PC-9 (cell line): ENCODE measurements at regions not wholly inside any gene's neighbourhood (a gene's known extent, or its start where the extent isn't known, plus 50 kb on each side); places are given as distances from the start of the nearest gene placed in this dataset.

Experiments used
- BruUV-seq: library from RNA; stranded (reverse); fragments of 400-500 nt; replicated peaks from 2 replicates; lab custom pipeline; 2021; lab: Mats Ljungman, UMichigan
- CTCF ChIA-PET: fragments of 300-600 bp; sonication (Branson Sonifier 250); formaldehyde crosslinking; loops from one replicate; lab custom pipeline; 2022; ENCODE audit warnings: antibody characterized with exemption; lab: Charles Lee
- POLR2A ChIA-PET: fragments of 300-600 bp; sonication (Branson Sonifier 250); formaldehyde crosslinking; loops from one replicate; lab custom pipeline; 2022; ENCODE audit warnings: antibody characterized with exemption; ENCODE audit not compliant: unreplicated experiment; lab: Charles Lee
- DNase-seq, 2 experiments: peaks; one replicate each; pipeline versions ENCODE4 v3.0.0 to v3.0.0-alpha.2; 2015 to 2022; ENCODE audit warnings: mixed read lengths in 1 of 2
- H2AFZ ChIP-seq: fragments of 200-600 bp; sonication (generic); 2 replicates; pipeline ENCODE4 v1.8.1; 2017; ENCODE audit warnings: antibody characterized with exemption
- H3F3A ChIP-seq: fragments of 200-600 bp; sonication (generic); 2 replicates; pipeline ENCODE4 v1.8.1; 2017; ENCODE audit warnings: antibody characterized with exemption, mild to moderate bottlenecking, low read depth; ENCODE audit not compliant: insufficient read depth
- H3K27ac ChIP-seq: fragments of 200-600 bp; sonication (generic); 2 replicates; pipeline ENCODE4 v1.6.1; 2016; ENCODE audit warnings: mixed run types
- H3K27me3 ChIP-seq: fragments of 200-600 bp; sonication (generic); 2 replicates; pipeline ENCODE4 v1.6.1; 2016; ENCODE audit warnings: low read depth, mixed run types; ENCODE audit not compliant: insufficient read depth
- H3K36me3 ChIP-seq: fragments of 200-600 bp; sonication (generic); 2 replicates; pipeline ENCODE4 v1.6.1; 2016; ENCODE audit warnings: low read depth, mixed run types
- H3K4me1 ChIP-seq: fragments of 200-600 bp; sonication (generic); replicated peaks from 2 replicates; pipeline ENCODE4 v1.6.1; 2016; ENCODE audit warnings: mixed run types; ENCODE audit not compliant: insufficient read depth
- H3K4me2 ChIP-seq: fragments of 200-600 bp; sonication (generic); 2 replicates; pipeline ENCODE4 v1.6.1; 2017; ENCODE audit warnings: mixed run types
- H3K4me3 ChIP-seq: fragments of 200-600 bp; sonication (generic); 2 replicates; pipeline ENCODE4 v1.6.1; 2016; ENCODE audit warnings: mixed run types
- H3K79me2 ChIP-seq: fragments of 200-600 bp; sonication (generic); 2 replicates; pipeline ENCODE4 v1.6.1; 2017; ENCODE audit warnings: low read depth, mixed run types
- H3K9me2 ChIP-seq: fragments of 200-600 bp; sonication (generic); 2 replicates; pipeline ENCODE4 v1.8.1; 2017; ENCODE audit warnings: mild to moderate bottlenecking; ENCODE audit not compliant: insufficient read depth
- H3K9me3 ChIP-seq: fragments of 200-600 bp; sonication (generic); 2 replicates; pipeline ENCODE4 v1.8.1; 2016; ENCODE audit warnings: low read depth; ENCODE audit not compliant: insufficient read depth
- H4K20me1 ChIP-seq: fragments of 200-600 bp; sonication (generic); 2 replicates; pipeline ENCODE4 v1.8.1; 2017; ENCODE audit not compliant: insufficient read depth
- CTCF ChIP-seq: fragments of 200-600 bp; sonication (generic); conservative IDR thresholded peaks from 2 replicates; pipeline ENCODE4 v1.6.1; 2017; ENCODE audit warnings: mixed run types, antibody characterized with exemption, mild to moderate bottlenecking, moderate library complexity
- EZH2 ChIP-seq: fragments of 200-600 bp; sonication (generic); IDR thresholded peaks from 2 replicates; pipeline ENCODE4 v1.8.0; 2017; ENCODE audit warnings: antibody characterized with exemption, low read depth
- intact Hi-C: fragments of 100-400 bp; cut with micrococcal nuclease; formaldehyde crosslinking; loops from one replicate; pipeline ENCODE4 v1.10.0; 2022; ENCODE audit not compliant: unreplicated experiment

GRCh38 chr18:28647961-28648360 is 471.0 kb upstream of the CDH2 start:
- Histone ChIP-seq H4K20me1 (no peaks in the 10 kb centered on the region), H2AFZ (no peak overlapping the region), H3K27me3 (no peaks in the 10 kb centered on the region), H3K4me1 (no peaks in the 10 kb centered on the region), H3K4me2 (no peak overlapping the region), H3K27ac (no peak overlapping the region), H3F3A (no peaks in the 10 kb centered on the region), H3K79me2 (no peaks in the 10 kb centered on the region), H3K9me2 (no peaks in the 10 kb centered on the region), H3K36me3 (no peaks in the 10 kb centered on the region), H3K9me3 (no peaks in the 10 kb centered on the region), H3K4me3 (no peak overlapping the region)
- intact Hi-C loops: no loop called here
- TF ChIP-seq EZH2 (no peak), CTCF (no peak)
- DNase-seq: no peak
- BruUV-seq: no TSS peak
- ChIA-PET POLR2A (no interaction called here), CTCF (no interaction called here)

GRCh38 chr18:28637897-28638296 is 461.0 kb upstream of the CDH2 start:
- no peaks in the 10 kb centered on the region for H3K9me2 ChIP-seq
- no TSS peak for BruUV-seq
- H2AFZ ChIP-seq: no peak overlapping the region
- no peaks in the 10 kb centered on the region for H4K20me1 ChIP-seq
- intact Hi-C loops: no loop called here
- POLR2A ChIA-PET: no interaction called here
- CTCF ChIA-PET: no interaction called here
- no peaks in the 10 kb centered on the region for H3K9me3 ChIP-seq
- no peak overlapping the region for H3K27ac ChIP-seq
- H3K4me3 ChIP-seq: no peak overlapping the region
- no peaks in the 10 kb centered on the region for H3K79me2 ChIP-seq
- TF ChIP-seq CTCF (no peak; the same call in 1 of the 2 replicates), EZH2 (no peak)
- H3F3A ChIP-seq: no peaks in the 10 kb centered on the region
- no peaks in the 10 kb centered on the region for H3K4me1 ChIP-seq
- no peaks in the 10 kb centered on the region for H3K36me3 ChIP-seq
- no peak for DNase-seq
- H3K4me2 ChIP-seq: no peak overlapping the region
- H3K27me3 ChIP-seq: no peaks in the 10 kb centered on the region

GRCh38 chr18:28635530-28635929 is 458.6 kb upstream of the CDH2 start:
- ChIA-PET CTCF (no interaction called here), POLR2A (no interaction called here)
- Histone ChIP-seq H4K20me1 (no peaks in the 10 kb centered on the region), H3K36me3 (no peaks in the 10 kb centered on the region), H3K4me2 (no peak overlapping the region), H3K9me3 (no peaks in the 10 kb centered on the region), H3K27ac (no peak overlapping the region), H3K79me2 (no peaks in the 10 kb centered on the region), H3K4me3 (no peak overlapping the region), H3K9me2 (no peaks in the 10 kb centered on the region), H3F3A (no peaks in the 10 kb centered on the region), H3K27me3 (no peaks in the 10 kb centered on the region), H2AFZ (no peak overlapping the region), H3K4me1 (no peaks in the 10 kb centered on the region)
- intact Hi-C loops: no loop called here
- DNase-seq: no peak
- no TSS peak for BruUV-seq
- no peak for TF ChIP-seq EZH2
- no peak for TF ChIP-seq CTCF
